K562 (cell line): ENCODE measurements at regions not wholly inside any gene's neighbourhood (a gene's known extent, or its start where the extent isn't known, plus 50 kb on each side); places are given as distances from the start of the nearest gene placed in this dataset.

Experiments
- GABPA ChIP-seq: fragments of 200-800 bp; sonication (Bioruptor generic); conservative IDR thresholded peaks from 2 replicates; pipeline ENCODE4 v1.6.1; 2016; ENCODE audit warnings: low read depth, missing genetic modification characterization, missing compliant biosample characterization
- POLR2G ChIP-seq: fragments of 200-400 bp; formaldehyde crosslinking; IDR thresholded peaks from 2 replicates; pipeline ENCODE4 v1.6.1; 2017; ENCODE audit warnings: low read depth, mild to moderate bottlenecking, antibody characterized with exemption, low read length, moderate library complexity
- SMARCC2 ChIP-seq: fragments of 450-650 bp; IDR thresholded peaks from 2 replicates; pipeline ENCODE4 v1.6.1; 2017; ENCODE audit warnings: antibody characterized with exemption, moderate library complexity, mild to moderate bottlenecking, low read depth
- SREBF2 ChIP-seq: sonication (generic); formaldehyde crosslinking; IDR thresholded peaks from 2 replicates; pipeline ENCODE4 v1.4.0; 2020; ENCODE audit warnings: mild to moderate bottlenecking, missing genetic modification reagents

- TF ChIP-seq GABPA (tag) = no peak
- TF ChIP-seq POLR2G = no peak
- no peak for TF ChIP-seq SREBF2 (CRISPR knock-in tag)
- no peak for TF ChIP-seq SMARCC2
These were observed 123.7 kb upstream of the GSC start for GRCh38 chr14:94893411-94894160.
